SK-N-SH treated with all-trans-retinoic acid at 6 μM for 48 hours (cell line): ENCODE measurements at regions not wholly inside any gene's neighbourhood (a gene's known extent, or its start where the extent isn't known, plus 50 kb on each side); places are given as distances from the start of the nearest gene placed in this dataset.

Experiments
- ATAC-seq: fragments of 200-7000 bp; cut with Tn5 transposase; 3 replicates; pipeline ENCODE4 v1.9.1; 2020; ENCODE audit warnings: mild to moderate bottlenecking, moderate library complexity
- ARNTL ChIP-seq: fragments of 450-650 bp; formaldehyde crosslinking; IDR thresholded peaks from 2 replicates; pipeline ENCODE4 v1.5.0; 2020; ENCODE audit warnings: low read depth, mild to moderate bottlenecking, moderate library complexity, borderline replicate concordance
- ESRRG ChIP-seq: fragments of 250-450 bp; sonication (Bioruptor Pico); IDR thresholded peaks from 2 replicates; pipeline ENCODE4 v1.6.1; 2021; ENCODE audit warnings: mild to moderate bottlenecking
- GLIS3 ChIP-seq: fragments of 250-450 bp; sonication (Bioruptor Pico); IDR thresholded peaks from 2 replicates; pipeline ENCODE4 v1.5.0; 2020; ENCODE audit warnings: mild to moderate bottlenecking, moderate library complexity
- OSR1 ChIP-seq: fragments of 250-450 bp; sonication (Bioruptor Pico); IDR thresholded peaks from 2 replicates; pipeline ENCODE4 v1.8.0; 2022; ENCODE audit warnings: moderate library complexity, mild to moderate bottlenecking, inconsistent platforms
- RARB ChIP-seq: fragments of 250-450 bp; sonication (Bioruptor Pico); IDR thresholded peaks from 2 replicates; pipeline ENCODE4 v1.8.0; 2021; ENCODE audit warnings: mild to moderate bottlenecking, moderate library complexity
- TCF4 ChIP-seq: fragments of 250-450 bp; sonication (Bioruptor Pico); IDR thresholded peaks from 2 replicates; pipeline ENCODE4 v1.8.0; 2021; ENCODE audit warnings: mild to moderate bottlenecking, moderate library complexity, borderline replicate concordance
- TOX ChIP-seq: fragments of 250-450 bp; sonication (Bioruptor Pico); IDR thresholded peaks from 2 replicates; pipeline ENCODE4 v1.8.0; 2021; ENCODE audit warnings: mild to moderate bottlenecking, moderate library complexity, borderline replicate concordance
- ZC3H10 ChIP-seq: fragments of 250-450 bp; sonication (Bioruptor Pico); IDR thresholded peaks from 2 replicates; pipeline ENCODE4 v1.5.1; 2021; ENCODE audit warnings: mild to moderate bottlenecking, moderate library complexity
- ZFP3 ChIP-seq: fragments of 250-450 bp; sonication (Bioruptor Pico); IDR thresholded peaks from 2 replicates; pipeline ENCODE4 v1.5.0; 2020; ENCODE audit warnings: mild to moderate bottlenecking, moderate library complexity
- ZFP30 ChIP-seq: fragments of 450-650 bp; formaldehyde crosslinking; IDR thresholded peaks from 2 replicates; pipeline ENCODE4 v1.5.0; 2022; ENCODE audit warnings: mild to moderate bottlenecking, moderate library complexity
- ZNF565 ChIP-seq: fragments of 450-650 bp; formaldehyde crosslinking; conservative IDR thresholded peaks from 2 replicates; pipeline ENCODE4 v1.5.0; 2020; ENCODE audit warnings: low read depth, mild to moderate bottlenecking, moderate library complexity
- ZNF70 ChIP-seq: fragments of 450-650 bp; formaldehyde crosslinking; IDR thresholded peaks from 2 replicates; pipeline ENCODE4 v1.5.0; 2020; ENCODE audit warnings: mild to moderate bottlenecking, moderate library complexity
- ZNF8 ChIP-seq: fragments of 450-650 bp; formaldehyde crosslinking; IDR thresholded peaks from 2 replicates; pipeline ENCODE4 v1.5.0; 2020; ENCODE audit warnings: mild to moderate bottlenecking, moderate library complexity
- TF ChIP-seq, protein P1 (sequence below): fragments of 250-450 bp; sonication (Bioruptor Pico); IDR thresholded peaks from 2 replicates; pipeline ENCODE4 v1.5.1; 2020; ENCODE audit warnings: low read depth, mild to moderate bottlenecking, moderate library complexity
- TF ChIP-seq, protein P2 (sequence below): fragments of 250-450 bp; sonication (Bioruptor Pico); IDR thresholded peaks from 2 replicates; pipeline ENCODE4 v1.5.0; 2020; ENCODE audit warnings: mild to moderate bottlenecking, moderate library complexity
- TF ChIP-seq, protein P3 (sequence below): fragments of 250-450 bp; sonication (Bioruptor Pico); IDR thresholded peaks from 2 replicates; pipeline ENCODE4 v1.8.0; 2020; ENCODE audit warnings: mild to moderate bottlenecking, moderate library complexity, borderline replicate concordance
- TF ChIP-seq, protein P4 (sequence below): fragments of 250-450 bp; sonication (Bioruptor Pico); IDR thresholded peaks from 2 replicates; pipeline ENCODE4 v1.5.1; 2021; ENCODE audit warnings: mild to moderate bottlenecking, moderate library complexity
- TF ChIP-seq, protein P5 (sequence below): fragments of 250-450 bp; sonication (Bioruptor Pico); IDR thresholded peaks from 2 replicates; pipeline ENCODE4 v1.8.0; 2021; ENCODE audit warnings: low read depth, mild to moderate bottlenecking, moderate library complexity, borderline replicate concordance

DNA sequence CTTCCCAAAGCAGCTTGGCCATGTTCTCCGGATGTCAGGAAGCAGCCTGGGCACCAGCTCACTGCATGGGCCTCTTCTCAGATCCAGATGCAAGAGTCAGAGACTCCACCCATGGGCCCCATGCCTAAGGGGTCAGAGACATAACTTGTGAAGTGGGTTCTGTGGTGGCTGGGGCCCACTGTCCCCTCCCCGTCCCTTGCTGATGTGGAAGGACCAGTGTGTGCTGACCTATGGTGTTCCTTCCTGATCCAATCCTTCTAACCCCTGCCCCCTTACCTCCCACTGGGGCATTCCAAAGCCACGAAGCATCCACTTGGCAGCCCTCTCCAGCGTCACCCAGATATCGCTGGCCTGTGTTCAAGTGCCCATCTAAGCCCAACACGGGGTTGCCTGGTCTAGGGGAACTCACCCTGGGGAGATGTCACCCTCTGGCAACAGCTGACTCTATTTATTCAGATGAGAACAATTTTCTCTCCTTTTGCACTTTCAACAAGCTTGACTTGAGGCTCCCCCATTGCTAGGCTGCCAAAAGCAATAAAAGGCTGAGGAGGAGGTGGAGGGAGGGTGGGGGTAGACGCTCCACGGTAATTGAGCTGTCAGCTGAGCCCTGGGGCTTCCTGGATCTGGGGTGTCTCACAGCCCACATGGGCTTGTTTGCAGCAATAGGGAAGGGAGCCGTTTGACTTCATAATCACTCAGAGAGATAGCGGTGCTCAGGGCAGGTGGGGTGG lies 158.5 kb downstream of the ADAMTS15 start:
- no peak for ATAC-seq
- TF ChIP-seq, protein P1, sequence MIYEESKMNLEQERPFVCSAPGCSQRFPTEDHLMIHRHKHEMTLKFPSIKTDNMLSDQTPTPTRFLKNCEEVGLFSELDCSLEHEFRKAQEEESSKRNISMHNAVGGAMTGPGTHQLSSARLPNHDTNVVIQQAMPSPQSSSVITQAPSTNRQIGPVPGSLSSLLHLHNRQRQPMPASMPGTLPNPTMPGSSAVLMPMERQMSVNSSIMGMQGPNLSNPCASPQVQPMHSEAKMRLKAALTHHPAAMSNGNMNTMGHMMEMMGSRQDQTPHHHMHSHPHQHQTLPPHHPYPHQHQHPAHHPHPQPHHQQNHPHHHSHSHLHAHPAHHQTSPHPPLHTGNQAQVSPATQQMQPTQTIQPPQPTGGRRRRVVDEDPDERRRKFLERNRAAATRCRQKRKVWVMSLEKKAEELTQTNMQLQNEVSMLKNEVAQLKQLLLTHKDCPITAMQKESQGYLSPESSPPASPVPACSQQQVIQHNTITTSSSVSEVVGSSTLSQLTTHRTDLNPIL (CRISPR knock-in tag): no peak
- TF ChIP-seq, protein P2, sequence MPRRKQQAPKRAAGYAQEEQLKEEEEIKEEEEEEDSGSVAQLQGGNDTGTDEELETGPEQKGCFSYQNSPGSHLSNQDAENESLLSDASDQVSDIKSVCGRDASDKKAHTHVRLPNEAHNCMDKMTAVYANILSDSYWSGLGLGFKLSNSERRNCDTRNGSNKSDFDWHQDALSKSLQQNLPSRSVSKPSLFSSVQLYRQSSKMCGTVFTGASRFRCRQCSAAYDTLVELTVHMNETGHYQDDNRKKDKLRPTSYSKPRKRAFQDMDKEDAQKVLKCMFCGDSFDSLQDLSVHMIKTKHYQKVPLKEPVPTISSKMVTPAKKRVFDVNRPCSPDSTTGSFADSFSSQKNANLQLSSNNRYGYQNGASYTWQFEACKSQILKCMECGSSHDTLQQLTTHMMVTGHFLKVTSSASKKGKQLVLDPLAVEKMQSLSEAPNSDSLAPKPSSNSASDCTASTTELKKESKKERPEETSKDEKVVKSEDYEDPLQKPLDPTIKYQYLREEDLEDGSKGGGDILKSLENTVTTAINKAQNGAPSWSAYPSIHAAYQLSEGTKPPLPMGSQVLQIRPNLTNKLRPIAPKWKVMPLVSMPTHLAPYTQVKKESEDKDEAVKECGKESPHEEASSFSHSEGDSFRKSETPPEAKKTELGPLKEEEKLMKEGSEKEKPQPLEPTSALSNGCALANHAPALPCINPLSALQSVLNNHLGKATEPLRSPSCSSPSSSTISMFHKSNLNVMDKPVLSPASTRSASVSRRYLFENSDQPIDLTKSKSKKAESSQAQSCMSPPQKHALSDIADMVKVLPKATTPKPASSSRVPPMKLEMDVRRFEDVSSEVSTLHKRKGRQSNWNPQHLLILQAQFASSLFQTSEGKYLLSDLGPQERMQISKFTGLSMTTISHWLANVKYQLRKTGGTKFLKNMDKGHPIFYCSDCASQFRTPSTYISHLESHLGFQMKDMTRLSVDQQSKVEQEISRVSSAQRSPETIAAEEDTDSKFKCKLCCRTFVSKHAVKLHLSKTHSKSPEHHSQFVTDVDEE: no peak
- TF ChIP-seq, protein P3, sequence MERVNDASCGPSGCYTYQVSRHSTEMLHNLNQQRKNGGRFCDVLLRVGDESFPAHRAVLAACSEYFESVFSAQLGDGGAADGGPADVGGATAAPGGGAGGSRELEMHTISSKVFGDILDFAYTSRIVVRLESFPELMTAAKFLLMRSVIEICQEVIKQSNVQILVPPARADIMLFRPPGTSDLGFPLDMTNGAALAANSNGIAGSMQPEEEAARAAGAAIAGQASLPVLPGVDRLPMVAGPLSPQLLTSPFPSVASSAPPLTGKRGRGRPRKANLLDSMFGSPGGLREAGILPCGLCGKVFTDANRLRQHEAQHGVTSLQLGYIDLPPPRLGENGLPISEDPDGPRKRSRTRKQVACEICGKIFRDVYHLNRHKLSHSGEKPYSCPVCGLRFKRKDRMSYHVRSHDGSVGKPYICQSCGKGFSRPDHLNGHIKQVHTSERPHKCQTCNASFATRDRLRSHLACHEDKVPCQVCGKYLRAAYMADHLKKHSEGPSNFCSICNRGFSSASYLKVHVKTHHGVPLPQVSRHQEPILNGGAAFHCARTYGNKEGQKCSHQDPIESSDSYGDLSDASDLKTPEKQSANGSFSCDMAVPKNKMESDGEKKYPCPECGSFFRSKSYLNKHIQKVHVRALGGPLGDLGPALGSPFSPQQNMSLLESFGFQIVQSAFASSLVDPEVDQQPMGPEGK (CRISPR knock-in tag): no peak
- TF ChIP-seq, protein P4, sequence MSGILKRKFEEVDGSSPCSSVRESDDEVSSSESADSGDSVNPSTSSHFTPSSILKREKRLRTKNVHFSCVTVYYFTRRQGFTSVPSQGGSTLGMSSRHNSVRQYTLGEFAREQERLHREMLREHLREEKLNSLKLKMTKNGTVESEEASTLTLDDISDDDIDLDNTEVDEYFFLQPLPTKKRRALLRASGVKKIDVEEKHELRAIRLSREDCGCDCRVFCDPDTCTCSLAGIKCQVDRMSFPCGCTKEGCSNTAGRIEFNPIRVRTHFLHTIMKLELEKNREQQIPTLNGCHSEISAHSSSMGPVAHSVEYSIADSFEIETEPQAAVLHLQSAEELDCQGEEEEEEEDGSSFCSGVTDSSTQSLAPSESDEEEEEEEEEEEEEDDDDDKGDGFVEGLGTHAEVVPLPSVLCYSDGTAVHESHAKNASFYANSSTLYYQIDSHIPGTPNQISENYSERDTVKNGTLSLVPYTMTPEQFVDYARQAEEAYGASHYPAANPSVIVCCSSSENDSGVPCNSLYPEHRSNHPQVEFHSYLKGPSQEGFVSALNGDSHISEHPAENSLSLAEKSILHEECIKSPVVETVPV (CRISPR knock-in tag): no peak
- TF ChIP-seq ESRRG (CRISPR knock-in tag) (no peak), OSR1 (no peak), TOX (CRISPR knock-in tag) (no peak), ZNF70 (CRISPR knock-in tag) (no peak), ZNF8 (no peak), ARNTL (CRISPR knock-in tag) (no peak), ZFP3 (CRISPR knock-in tag) (no peak)

DNA sequence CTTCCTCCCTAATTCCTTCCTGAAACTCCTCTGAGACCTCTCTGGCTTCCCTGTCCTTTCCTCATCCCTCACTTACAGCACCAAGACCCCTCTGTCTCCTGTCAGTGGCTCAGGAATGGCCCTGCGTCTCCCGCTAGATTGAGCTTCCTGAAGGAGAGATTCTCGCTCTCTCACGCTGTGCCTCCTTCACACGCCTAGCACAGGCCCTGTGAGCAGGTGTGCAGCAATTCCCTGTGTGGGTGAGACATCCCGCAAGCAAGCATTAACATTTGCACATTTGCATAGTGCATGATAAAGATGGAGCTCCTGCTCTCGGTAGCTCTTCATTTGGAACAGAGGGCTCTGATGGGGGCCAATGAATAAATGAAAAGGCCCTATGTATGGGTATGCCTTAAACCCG lies 159.8 kb downstream of the ADAMTS15 start:
- TF ChIP-seq, protein P3 (CRISPR knock-in tag): no peak
- TF ChIP-seq, protein P4 (CRISPR knock-in tag): no peak
- TF ChIP-seq GLIS3 (CRISPR knock-in tag) (no peak), ARNTL (CRISPR knock-in tag) (no peak), TCF4 (CRISPR knock-in tag) (no peak), ZFP30 (CRISPR knock-in tag) (no peak), RARB (no peak)
- no peak for ATAC-seq

DNA sequence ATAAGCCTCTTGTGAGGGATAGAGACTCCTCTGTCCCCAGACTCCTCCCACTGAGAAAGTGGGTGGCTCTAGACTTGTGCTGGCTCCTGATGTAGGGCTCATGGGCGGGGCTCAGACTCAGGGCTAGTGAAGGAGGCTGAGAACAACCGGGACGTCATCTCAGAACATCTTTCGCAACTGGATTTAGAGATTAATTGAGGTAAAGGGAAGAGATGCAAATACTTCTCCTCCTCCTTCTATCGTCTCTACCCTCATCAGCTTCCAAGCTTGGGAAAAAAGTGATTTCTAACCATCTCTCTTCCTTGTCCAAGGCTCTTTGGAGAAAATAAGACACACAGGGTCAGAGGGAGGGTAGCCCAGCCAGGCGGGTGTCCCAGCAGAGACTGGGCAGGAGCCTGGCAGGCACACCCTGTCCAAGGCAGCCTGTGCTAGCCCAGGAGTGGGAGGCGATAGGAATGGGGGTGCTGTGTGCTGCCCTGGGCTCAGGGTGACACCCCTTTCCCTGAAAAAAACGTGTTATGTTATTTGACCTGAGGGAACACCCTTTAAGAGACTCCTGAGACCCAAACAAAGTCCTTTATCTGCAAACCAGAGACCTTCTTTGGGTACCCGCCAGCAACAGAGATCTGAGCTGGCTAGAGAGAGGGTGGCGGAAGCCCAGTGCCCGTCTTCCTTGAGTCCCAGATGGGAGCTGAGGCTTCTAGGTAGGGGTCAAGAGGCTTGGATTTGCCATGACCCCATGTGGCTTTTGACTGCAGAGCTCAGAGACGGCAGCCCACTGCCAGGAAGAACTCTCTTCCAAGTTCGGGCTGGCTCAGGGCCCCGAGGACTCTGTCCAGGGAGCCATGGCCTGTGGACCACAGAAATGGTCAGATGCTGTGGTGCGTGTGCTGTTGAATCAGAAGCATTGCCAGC lies 160.9 kb downstream of the ADAMTS15 start:
- TF ChIP-seq ZNF70 (CRISPR knock-in tag) (no peak), GLIS3 (CRISPR knock-in tag) (no peak), ZC3H10 (CRISPR knock-in tag) (no peak), ZNF565 (CRISPR knock-in tag) (no peak), ZFP30 (CRISPR knock-in tag) (no peak), ZFP3 (CRISPR knock-in tag) (no peak), TCF4 (CRISPR knock-in tag) (no peak), TOX (CRISPR knock-in tag) (no peak)
- TF ChIP-seq, protein P3 (CRISPR knock-in tag): no peak
- TF ChIP-seq, protein P5, sequence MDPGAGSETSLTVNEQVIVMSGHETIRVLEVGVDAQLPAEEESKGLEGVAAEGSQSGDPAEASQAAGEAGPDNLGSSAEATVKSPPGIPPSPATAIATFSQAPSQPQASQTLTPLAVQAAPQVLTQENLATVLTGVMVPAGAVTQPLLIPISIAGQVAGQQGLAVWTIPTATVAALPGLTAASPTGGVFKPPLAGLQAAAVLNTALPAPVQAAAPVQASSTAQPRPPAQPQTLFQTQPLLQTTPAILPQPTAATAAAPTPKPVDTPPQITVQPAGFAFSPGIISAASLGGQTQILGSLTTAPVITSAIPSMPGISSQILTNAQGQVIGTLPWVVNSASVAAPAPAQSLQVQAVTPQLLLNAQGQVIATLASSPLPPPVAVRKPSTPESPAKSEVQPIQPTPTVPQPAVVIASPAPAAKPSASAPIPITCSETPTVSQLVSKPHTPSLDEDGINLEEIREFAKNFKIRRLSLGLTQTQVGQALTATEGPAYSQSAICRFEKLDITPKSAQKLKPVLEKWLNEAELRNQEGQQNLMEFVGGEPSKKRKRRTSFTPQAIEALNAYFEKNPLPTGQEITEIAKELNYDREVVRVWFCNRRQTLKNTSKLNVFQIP: no peak
- ATAC-seq: no peak
